ENCODE measurements at regions not wholly inside any gene's neighbourhood (a gene's known extent, or its start where the extent isn't known, plus 50 kb on each side); places are given as distances from the start of the nearest gene placed in this dataset.

- no peak for DNase-seq
These were observed 55.7 kb downstream of the IRF2BP2 start for GRCh38 chr1:234554218-234554697.

DNA sequence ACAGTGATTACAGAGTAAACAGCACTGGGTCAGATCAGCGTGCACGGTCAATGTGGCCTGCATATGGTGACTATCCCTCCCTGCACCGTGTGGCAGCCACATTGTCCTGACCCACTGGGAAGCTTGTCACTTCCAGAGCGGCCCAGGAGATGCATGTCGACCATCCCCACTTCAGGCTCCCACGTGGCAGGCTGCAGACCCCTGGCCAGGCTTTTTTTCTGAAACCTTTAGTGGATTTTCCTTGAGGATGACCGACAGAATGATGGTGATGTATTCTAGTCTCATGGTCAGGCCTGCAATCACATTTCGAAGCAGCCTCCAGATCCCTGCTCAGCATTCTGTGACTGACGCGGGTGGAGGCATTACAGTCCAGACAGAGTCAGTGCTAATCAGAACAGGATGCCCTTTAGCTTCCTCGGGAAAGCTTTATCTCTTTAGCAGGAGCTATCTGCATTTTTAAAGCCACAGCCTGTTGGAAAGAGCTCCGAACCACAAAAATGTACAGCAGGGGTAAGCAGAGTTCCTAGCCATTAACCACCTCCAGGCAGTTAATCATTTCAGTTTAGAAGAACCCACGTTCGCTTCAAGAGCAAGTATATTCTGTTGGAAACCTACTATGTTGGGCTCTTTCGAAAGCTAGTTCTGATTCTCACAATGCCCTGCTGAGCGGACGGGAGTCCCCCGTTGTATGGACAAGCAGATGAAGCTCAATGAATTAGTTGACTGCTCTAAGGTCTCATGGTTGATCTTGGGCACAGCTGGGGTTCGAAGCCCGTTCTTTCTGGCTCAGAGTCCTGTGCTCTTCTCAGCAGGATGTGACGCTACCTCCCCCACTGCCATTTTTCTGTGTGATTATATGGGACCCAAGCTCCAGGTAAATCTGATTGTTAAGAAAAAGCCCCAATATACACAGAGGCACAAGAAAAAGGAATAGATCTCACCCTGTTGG lies 56.5 kb downstream of the IRF2BP2 start:
- DNase-seq = no peak

- DNase-seq = no peak
These were observed 59.0 kb downstream of the IRF2BP2 start for GRCh38 chr1:234551032-234551378.

DNA sequence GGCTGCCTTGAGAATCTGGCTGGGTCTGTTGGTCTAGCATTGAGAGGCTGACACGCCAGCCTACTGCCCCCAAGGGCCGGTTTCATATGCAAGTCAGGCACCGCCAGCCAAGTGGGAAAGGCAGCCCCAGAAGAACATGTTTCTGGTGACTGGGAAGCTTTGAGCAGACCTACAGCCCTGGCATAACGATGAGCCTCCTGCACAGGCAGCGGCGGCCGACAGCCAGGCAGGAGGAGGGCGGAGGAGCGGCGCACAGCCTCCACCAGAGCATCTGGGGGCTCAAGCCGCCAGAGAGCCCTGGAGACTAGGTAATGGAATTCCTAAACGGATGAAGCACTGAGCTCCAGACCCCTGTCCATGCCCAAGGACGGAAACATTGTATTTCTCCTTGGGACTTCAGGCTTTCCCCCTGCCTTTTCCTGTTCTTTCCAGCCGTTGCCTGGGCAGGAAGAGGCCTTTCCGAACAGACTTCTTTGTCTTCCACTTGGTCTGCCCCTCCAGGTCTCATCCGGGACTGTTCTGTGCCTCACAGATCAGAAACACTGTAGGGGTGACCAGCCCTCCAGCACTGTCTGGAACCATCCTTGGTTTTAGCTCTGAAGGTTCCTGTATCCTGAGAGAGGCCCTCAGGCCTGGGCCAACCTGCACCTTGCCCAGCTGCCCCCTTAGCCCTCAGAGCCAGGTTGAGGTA lies 59.5 kb downstream of the IRF2BP2 start:
- DNase-seq = no peak

DNA sequence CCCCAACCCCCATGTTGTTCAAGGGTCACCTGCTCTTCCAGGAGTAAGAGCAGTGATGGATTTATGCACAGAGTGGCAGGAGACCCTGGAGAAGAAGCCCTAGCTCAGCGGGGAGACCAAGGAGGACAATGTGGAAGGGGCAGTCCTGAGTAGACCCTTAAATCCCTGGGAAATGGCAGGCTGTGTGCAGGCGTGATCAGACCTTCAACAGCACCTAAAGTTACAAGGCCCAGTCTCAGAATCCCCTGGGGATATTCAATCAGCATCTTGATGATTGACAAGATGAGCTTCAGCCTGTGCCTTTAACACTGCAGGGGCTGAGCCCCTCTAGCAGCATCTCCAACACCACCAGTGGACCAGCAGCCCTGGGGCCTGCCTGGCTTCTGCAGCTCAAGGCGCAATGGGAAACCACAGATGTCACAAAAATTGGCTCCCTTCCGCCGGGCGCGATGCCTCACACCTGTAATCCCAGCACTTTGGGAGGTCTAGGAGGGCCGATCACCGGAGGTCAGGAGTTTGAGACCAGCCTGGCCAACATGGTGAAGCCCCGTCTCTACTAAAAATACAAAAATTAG lies 60.4 kb downstream of the IRF2BP2 start:
- no peak for DNase-seq

DNA sequence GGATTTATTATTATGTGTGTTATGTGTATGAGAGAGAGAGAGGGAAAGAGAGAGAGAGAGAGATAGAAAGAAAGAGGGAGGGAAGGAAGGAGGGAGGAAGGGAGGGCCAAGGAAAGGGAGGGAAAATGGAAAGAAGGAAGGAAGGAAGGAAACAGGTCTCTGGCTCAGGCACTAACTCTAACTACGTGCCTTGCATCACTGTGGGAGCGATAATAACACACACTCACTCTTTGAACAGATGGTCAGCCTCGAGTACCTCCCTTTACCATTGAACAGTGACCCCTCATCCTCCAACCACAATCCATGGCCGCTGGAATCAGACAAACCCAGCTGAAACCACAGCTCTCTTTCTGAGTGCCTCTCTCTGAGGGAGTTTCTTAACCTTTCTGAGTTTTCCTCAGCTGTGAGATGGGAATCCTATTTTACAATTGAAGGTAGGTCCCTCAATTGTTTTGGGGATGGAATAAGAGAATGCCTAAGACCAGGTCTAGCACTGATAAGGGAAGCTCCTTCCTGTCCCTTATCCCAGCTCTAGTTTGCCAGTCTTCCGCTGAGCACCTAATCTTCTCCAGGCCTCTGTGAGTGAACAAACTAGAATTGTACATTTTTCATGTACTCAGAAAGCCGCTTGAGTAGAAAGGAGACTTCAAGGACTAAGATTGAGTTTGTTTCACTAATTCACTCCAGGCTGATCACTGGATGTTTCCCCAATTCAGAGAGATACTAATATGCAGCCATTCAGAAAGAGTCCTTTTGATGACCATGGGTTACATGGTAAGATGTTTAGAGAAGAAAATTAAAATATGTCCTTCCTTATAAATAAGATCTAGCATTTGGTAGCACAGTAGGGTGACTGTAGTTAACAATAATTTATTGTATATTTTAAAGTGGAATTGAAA lies 62.8 kb downstream of the IRF2BP2 start:
- no peak for DNase-seq

- no peak for DNase-seq
These were observed 63.6 kb downstream of the IRF2BP2 start for GRCh38 chr1:234546387-234546704.

GRCh38 chr1:234545517-234546386 lies 64.2 kb downstream of the IRF2BP2 start:
- no peak for DNase-seq

GRCh38 chr1:234544087-234544579 lies 65.2 kb upstream of the TARBP1 start:
- DNase-seq = peak; percentile 32 to 50

DNA sequence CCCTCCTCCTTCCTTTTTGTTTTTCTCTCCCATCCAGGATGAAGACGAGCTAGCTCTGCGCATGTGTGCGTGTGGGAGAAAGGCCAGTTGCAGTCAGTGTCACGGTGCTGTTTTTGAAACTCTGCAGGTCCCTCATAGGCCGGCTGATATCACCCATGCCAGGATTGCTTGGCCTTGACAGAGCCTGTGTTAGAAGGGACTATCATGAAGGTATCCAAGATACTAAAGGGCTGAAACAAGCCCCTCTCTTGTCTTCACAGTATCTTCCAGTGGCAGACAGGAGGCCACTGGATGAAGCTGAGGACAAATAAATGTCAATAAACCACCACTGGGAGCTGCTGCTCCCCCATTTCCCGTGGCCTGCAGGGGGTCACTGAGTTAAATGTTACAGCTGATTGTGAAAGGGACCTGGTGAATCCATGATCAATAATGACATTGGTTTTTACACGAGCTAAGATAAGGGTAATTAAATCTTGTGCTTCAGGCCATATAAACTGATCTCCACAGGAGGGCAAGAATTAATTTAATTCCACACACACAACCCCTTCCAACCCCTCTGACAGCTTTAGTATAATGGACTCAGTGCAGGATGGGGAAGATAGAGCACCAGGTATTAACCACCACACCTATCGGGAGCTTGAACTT lies 64.6 kb upstream of the TARBP1 start:
- no peak for DNase-seq

DNA sequence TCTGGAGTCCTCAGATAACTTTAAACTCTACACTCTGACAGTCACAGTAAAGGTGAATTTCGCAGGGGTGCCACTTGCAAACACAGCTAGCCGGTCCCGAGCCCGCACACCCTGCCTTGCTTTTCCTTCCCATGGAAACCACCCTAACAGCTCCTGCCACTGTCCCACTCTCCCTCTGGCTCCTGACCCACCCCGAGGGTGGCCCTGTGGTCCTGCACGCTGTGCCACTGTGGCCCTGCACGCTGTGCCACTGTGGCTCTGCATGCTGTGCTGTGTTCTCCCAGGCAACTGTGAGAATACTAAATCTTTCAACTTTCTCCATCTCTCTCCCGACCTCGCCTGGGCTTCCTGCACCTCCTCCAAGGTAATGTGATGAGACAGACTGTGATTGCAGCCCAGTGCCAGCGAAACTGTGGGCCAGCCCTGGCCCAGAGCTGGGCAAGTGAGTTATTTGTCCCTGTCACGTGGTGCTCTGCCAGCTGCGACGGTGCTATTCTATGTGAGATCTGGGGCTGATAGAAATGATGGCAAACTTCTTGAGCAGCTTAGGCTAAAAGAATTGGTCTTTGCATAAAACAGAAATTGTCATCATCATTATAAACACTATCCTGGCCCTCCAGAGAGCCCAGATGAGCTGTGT lies 63.4 kb upstream of the TARBP1 start:
- no peak for DNase-seq

DNA sequence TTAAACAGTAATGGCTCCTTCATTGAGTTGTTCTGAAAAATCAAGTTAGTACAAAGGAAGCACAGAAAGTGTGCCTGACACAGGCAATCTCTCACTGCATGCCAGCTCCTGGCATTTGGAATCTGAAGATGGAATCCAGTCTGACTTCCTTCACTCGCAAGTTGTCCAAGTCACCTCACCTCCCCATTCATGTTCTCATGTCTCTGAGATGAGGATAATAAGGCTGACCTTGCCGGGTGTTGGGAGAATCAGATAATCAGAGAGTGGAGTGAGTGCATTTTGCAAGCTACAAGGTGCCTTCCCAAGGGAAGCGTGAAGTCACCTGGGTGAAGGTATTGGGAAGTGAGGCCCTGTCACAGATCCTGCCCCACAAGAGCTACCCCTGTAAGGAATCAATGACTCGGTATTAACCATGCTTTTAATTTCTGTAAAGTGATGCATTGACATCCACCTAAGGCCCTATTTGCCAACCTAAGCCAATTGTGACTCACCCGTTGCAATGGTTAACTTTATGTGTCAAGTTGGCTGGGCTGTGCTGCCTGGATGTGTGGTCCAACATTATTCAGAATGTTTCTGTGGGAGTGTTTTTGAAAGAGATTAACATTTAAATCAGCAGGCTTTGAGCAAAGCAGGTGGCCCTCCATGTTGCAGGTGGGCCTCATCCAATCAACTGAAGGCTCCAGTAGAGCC lies 62.5 kb upstream of the TARBP1 start:
- DNase-seq = no peak

- no peak for DNase-seq
These were observed 61.4 kb upstream of the TARBP1 start for GRCh38 chr1:234540404-234540762.

GRCh38 chr1:234539666-234540403 lies 60.9 kb upstream of the TARBP1 start:
- DNase-seq = no peak

GRCh38 chr1:234538930-234539649 lies 60.1 kb upstream of the TARBP1 start:
- DNase-seq = no peak

- no peak for DNase-seq
These were observed 59.2 kb upstream of the TARBP1 start for GRCh38 chr1:234538062-234538731.

- no peak for DNase-seq
These were observed 58.3 kb upstream of the TARBP1 start for GRCh38 chr1:234537236-234537635.

DNA sequence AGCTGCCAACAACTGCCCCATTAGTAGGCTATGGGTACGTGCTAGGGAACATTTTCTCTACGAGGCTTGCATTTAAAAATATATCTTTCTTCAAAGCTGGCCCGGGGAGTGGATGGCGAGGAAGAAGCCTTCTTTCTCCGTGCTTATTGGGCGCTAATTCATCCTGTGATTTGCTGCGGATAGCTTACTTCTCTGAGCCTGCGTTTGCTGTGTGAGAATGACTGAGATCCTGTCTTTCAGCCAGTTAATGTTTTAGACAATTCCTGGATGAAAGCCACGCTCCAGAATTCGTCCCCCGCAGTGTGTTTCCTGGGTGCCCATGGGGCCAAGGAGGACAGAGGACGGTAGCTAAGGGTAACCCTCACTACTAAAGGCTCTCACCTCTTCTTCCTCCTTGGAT lies 57.8 kb upstream of the TARBP1 start:
- DNase-seq = no peak

Data from inflammatory macrophage treated with lipopolysaccharide for 1 hour (primary cell).